ENCODE measurements at regions not wholly inside any gene's neighbourhood (a gene's known extent, or its start where the extent isn't known, plus 50 kb on each side); places are given as distances from the start of the nearest gene placed in this dataset.

DNA sequence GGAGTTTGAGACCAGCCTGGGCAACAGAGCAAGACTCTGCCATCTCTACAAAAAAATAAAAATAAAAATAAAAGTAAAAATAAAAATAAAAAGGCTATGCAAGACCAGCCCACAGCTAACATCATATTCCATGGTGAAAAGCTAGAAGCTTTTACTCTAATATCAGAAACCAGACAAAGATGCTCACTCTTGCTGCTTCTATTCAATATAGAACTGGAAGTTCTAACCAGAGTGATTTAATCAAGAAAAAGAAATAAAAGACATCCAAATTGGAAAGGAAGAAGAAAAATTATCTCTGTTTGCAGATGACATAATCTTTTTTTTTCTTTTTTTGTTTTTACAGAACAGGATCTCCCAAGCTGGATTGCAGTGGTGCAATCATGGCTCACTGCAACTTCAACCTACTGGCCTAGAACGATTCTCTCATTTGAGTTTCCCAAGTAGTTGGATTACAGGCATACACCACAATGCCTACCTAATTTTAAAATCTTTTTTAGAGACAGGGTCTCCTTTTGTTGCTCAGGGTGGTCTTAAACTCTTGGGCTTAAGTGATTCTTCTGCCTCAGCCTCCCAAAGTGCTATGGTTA is 100.7 kb upstream of the JAG1 start:
- Histone ChIP-seq H3K27me3 (ENCODE audit: control insufficient read depth, insufficient read depth, low read length) (no peaks in the 10 kb centered on the region), H3K36me3 (ENCODE audit: control insufficient read depth, insufficient read depth, low read length) (no peaks in the 10 kb centered on the region), H3K4me3 (ENCODE audit: low read depth, low read length) (no peak overlapping the region)
- DNase-seq (ENCODE audit: low read depth): no peak
- TF ChIP-seq, protein P1, sequence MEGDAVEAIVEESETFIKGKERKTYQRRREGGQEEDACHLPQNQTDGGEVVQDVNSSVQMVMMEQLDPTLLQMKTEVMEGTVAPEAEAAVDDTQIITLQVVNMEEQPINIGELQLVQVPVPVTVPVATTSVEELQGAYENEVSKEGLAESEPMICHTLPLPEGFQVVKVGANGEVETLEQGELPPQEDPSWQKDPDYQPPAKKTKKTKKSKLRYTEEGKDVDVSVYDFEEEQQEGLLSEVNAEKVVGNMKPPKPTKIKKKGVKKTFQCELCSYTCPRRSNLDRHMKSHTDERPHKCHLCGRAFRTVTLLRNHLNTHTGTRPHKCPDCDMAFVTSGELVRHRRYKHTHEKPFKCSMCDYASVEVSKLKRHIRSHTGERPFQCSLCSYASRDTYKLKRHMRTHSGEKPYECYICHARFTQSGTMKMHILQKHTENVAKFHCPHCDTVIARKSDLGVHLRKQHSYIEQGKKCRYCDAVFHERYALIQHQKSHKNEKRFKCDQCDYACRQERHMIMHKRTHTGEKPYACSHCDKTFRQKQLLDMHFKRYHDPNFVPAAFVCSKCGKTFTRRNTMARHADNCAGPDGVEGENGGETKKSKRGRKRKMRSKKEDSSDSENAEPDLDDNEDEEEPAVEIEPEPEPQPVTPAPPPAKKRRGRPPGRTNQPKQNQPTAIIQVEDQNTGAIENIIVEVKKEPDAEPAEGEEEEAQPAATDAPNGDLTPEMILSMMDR (IDR thresholded peaks at IDR 0.05; ENCODE audit: insufficient read depth, low read length, poor library complexity, severe bottlenecking): no peak

DNA sequence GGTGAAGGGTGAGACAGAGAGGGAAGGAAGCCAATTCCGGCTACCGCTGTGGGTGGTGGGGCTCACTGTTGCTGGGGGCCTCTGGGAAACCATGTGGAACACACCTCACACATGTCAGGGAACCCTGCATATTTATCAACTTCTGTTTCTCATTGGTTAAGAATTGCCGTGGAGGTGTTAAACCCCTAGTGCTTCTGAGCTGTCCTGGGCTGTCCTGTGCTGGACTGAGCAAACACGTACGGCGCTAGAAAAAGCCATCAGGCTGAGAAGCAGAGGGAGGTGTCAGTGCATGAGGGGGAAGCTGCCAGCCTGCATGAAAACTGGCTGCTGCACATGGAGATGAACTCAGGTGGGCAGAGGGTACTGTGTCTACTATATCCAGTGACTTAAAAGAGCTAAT is 103.9 kb upstream of the JAG1 start:
- TF ChIP-seq, protein P1 (IDR thresholded peaks at IDR 0.05; ENCODE audit: insufficient read depth, low read length, poor library complexity, severe bottlenecking): no peak
- H3K36me3 ChIP-seq (ENCODE audit: control insufficient read depth, insufficient read depth, low read length): no peaks in the 10 kb centered on the region
- DNase-seq (ENCODE audit: low read depth): no peak

DNA sequence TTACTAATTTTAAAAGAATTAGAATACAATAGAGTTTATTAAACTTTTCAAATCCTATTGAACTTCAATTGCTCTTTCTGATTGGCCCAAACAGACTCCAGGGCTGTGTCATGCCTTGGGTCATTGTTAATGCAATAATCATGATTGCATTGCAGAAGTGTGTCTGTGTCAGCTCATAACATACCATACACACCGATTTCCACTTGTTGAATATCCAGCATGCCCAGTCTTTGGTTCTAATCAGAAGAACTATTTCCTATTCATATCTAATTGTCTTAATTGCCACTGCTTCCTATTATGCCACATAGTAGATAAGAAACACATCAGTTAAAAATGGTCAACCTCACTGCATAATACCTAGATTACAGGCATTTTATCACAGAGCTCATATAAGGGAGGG is 106.1 kb upstream of the JAG1 start:
- TF ChIP-seq, protein P1 (IDR thresholded peaks at IDR 0.05; ENCODE audit: insufficient read depth, low read length, poor library complexity, severe bottlenecking): no peak
- no peak for DNase-seq (ENCODE audit: low read depth)
- no peaks in the 10 kb centered on the region for H3K36me3 ChIP-seq (ENCODE audit: control insufficient read depth, insufficient read depth, low read length)
- no peak overlapping the region for H3K4me3 ChIP-seq (ENCODE audit: low read depth, low read length)
- no peaks in the 10 kb centered on the region for H3K27me3 ChIP-seq (ENCODE audit: control insufficient read depth, insufficient read depth, low read length)

More for the DNA sequence above, 103.9 kb upstream of the JAG1 start:
- Histone ChIP-seq H3K27me3 (ENCODE audit: control insufficient read depth, insufficient read depth, low read length) (no peaks in the 10 kb centered on the region), H3K4me3 (ENCODE audit: low read depth, low read length) (no peak overlapping the region)

DNA sequence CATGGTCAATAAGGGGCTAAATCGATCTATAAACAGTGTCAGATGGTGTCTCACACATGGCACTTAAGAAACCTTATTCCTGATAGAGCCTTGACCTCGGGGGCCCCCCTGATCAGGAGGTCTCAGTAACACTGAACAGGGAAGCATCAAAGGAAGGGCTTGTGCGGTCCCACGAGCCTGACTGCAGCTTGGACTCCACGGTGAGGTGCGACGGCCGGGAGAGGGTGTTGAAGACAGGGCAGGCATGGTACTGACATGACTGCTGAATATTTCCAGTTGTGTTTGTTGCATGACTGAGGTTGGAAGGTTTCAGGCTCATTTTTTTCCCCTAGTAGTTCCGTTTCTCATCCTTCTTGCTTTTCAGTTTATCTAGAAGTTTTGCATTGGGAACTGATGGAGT is 107.1 kb upstream of the JAG1 start:
- Histone ChIP-seq H3K36me3 (ENCODE audit: control insufficient read depth, insufficient read depth, low read length) (no peaks in the 10 kb centered on the region), H3K27me3 (ENCODE audit: control insufficient read depth, insufficient read depth, low read length) (no peaks in the 10 kb centered on the region), H3K4me3 (ENCODE audit: low read depth, low read length) (no peak overlapping the region)
- TF ChIP-seq, protein P1 (IDR thresholded peaks at IDR 0.05; ENCODE audit: insufficient read depth, low read length, poor library complexity, severe bottlenecking): no peak
- DNase-seq (ENCODE audit: low read depth): no peak

DNA sequence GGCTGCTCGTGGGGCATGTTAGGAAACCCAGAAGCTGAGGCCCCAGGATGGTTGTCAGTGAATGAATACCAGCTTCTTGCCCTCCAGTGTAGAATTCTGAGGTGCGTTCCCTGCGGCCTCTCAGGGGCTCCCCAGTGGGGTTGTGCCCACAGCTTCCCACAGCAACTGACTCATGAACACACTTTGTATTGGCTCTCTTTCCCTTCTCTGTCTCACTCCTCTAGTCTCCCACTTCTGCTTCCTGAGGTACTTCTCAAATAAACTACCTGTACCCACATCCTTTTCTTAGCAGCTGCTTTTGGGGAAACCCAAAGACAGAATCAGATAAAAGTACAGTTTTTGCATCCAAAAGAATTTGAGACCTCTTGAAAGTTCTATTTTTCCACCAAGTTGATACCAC is 107.7 kb upstream of the JAG1 start:
- TF ChIP-seq, protein P1 (IDR thresholded peaks at IDR 0.05; ENCODE audit: insufficient read depth, low read length, poor library complexity, severe bottlenecking): no peak
- Histone ChIP-seq H3K4me3 (ENCODE audit: low read depth, low read length) (no peak overlapping the region), H3K36me3 (ENCODE audit: control insufficient read depth, insufficient read depth, low read length) (no peaks in the 10 kb centered on the region), H3K27me3 (ENCODE audit: control insufficient read depth, insufficient read depth, low read length) (no peaks in the 10 kb centered on the region)
- DNase-seq (ENCODE audit: low read depth): no peak
